RPMI8226 (cell line): ENCODE measurements at regions not wholly inside any gene's neighbourhood (a gene's known extent, or its start where the extent isn't known, plus 50 kb on each side); places are given as distances from the start of the nearest gene placed in this dataset.

Source experiments
- DNase-seq: peaks from one replicate; pipeline ENCODE4 v3.0.0-alpha.2; 2015

- DNase-seq, result no peak
These were observed 68.0 kb upstream of the MAF start for GRCh38 chr16:79668502-79668901.

- DNase-seq, result no peak
These were observed 65.4 kb upstream of the MAF start for GRCh38 chr16:79665970-79666369.

GRCh38 chr16:79664407-79664806 is 63.9 kb upstream of the MAF start:
- no peak for DNase-seq

GRCh38 chr16:79662669-79663313 is 62.3 kb upstream of the MAF start:
- DNase-seq, result no peak

- DNase-seq, result no peak
These were observed 61.6 kb upstream of the MAF start for GRCh38 chr16:79662122-79662521.

GRCh38 chr16:79661578-79661977 is 61.0 kb upstream of the MAF start:
- DNase-seq, result no peak

- DNase-seq, result no peak
These were observed 58.8 kb upstream of the MAF start for GRCh38 chr16:79659344-79659743.

- DNase-seq, result no peak
These were observed 57.9 kb upstream of the MAF start for GRCh38 chr16:79658301-79659033.

GRCh38 chr16:79656553-79657115 is 56.1 kb upstream of the MAF start:
- DNase-seq, result no peak

- no peak for DNase-seq
These were observed 52.9 kb upstream of the MAF start for GRCh38 chr16:79653373-79653891.

GRCh38 chr16:79651363-79651762 is 50.8 kb upstream of the MAF start:
- no peak for DNase-seq
